Lower leg skin (tissue), 4 donors: ENCODE measurements at regions not wholly inside any gene's neighbourhood (a gene's known extent, or its start where the extent isn't known, plus 50 kb on each side); places are given as distances from the start of the nearest gene placed in this dataset.

Experiments used
- DNase-seq, 2 donors: peaks; one replicate each; pipeline ENCODE4 v3.0.0-alpha.2; 2019; ENCODE audit warnings: low spot score in 2 of 2
- H3K4me3 ChIP-seq: fragments of 200-600 bp; sonication (generic); 2 replicates; pipeline ENCODE4 v1.5.1; 2017; ENCODE audit warnings: mild to moderate bottlenecking, low read depth; ENCODE audit not compliant: poor library complexity, severe bottlenecking
- POLR2A ChIP-seq, 2 donors: fragments of 450-650 bp; IDR thresholded peaks; one replicate each; pipeline ENCODE4 v1.6.1; 2016 to 2017; ENCODE audit warnings: antibody characterized with exemption in 2 of 2, mild to moderate bottlenecking in 1 of 2, moderate library complexity in 1 of 2
- WGBS, 2 donors: methylation state at CpG; one replicate each; pipeline ENCODE4 v1.1.5; 2018; 5-methylcytosine and 5-hydroxymethylcytosine counted together
- intact Hi-C: fragments of 100-400 bp; cut with DNase I; formaldehyde crosslinking; loops from one replicate; pipeline ENCODE4 v1.15.0; 2023; ENCODE audit warnings: low total_unique reads
- TF ChIP-seq, protein P1 (sequence below), 3 donors: fragments of 450-650 bp; IDR thresholded peaks; one replicate each; pipeline ENCODE4 v1.5.1; 2016; ENCODE audit warnings: antibody characterized with exemption in 3 of 3, mild to moderate bottlenecking in 3 of 3, moderate library complexity in 2 of 3

- no peak for DNase-seq
- H3K4me3 ChIP-seq, result no peak overlapping the region
- WGBS, 2 donors, result 84 to 85% methylated on average over 9 of the region's 9 CpGs
- intact Hi-C loops, result no loop called here
- no peak for TF ChIP-seq POLR2A (IDR thresholded peaks at IDR 0.05)
- TF ChIP-seq, protein P1, sequence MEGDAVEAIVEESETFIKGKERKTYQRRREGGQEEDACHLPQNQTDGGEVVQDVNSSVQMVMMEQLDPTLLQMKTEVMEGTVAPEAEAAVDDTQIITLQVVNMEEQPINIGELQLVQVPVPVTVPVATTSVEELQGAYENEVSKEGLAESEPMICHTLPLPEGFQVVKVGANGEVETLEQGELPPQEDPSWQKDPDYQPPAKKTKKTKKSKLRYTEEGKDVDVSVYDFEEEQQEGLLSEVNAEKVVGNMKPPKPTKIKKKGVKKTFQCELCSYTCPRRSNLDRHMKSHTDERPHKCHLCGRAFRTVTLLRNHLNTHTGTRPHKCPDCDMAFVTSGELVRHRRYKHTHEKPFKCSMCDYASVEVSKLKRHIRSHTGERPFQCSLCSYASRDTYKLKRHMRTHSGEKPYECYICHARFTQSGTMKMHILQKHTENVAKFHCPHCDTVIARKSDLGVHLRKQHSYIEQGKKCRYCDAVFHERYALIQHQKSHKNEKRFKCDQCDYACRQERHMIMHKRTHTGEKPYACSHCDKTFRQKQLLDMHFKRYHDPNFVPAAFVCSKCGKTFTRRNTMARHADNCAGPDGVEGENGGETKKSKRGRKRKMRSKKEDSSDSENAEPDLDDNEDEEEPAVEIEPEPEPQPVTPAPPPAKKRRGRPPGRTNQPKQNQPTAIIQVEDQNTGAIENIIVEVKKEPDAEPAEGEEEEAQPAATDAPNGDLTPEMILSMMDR (IDR thresholded peaks at IDR 0.05), result no peak
These were observed 126.7 kb downstream of the GADD45G start for GRCh38 chr9:89731262-89732182.

- WGBS, 2 donors, result 57 to 63% methylated on average over 5 of the region's 5 CpGs
- intact Hi-C loops, result no loop called here
- H3K4me3 ChIP-seq, result no peak overlapping the region
- DNase-seq, result no peak
- TF ChIP-seq POLR2A (IDR thresholded peaks at IDR 0.05), result no peak
- TF ChIP-seq, protein P1 (IDR thresholded peaks at IDR 0.05), result no peak
These were observed 127.6 kb downstream of the GADD45G start for GRCh38 chr9:89732295-89732938.

DNA sequence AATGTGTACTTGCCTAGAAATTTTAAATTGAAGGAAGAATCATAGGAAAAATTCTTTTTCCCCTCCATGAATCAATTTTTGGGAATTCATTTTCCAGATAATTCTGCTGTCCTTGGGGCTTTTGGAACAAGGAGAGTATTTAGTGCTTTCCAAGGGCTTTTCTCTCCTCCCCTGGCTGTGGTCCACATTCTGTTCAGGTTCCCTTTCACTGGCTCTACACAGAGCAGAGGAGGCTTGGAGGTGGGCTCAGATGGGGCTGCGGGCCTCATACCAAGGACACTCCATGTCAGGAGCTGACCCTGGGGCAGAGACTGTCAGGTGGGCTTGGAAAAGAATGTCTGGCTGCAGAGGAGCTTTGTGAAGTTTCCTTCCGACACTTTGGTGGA, 128.1 kb downstream of the GADD45G start:
- H3K4me3 ChIP-seq, result no peak overlapping the region
- TF ChIP-seq POLR2A (IDR thresholded peaks at IDR 0.05), result no peak
- TF ChIP-seq, protein P1 (IDR thresholded peaks at IDR 0.05), result no peak
- intact Hi-C loops, result no loop called here
- 71 to 93% methylated on average over 2 of the region's 2 CpGs for WGBS, 2 donors
- DNase-seq, result no peak

- intact Hi-C loops, result no loop called here
- no peak for DNase-seq
- 79 to 82% methylated on average over 10 of the region's 10 CpGs for WGBS, 2 donors
- TF ChIP-seq, protein P1 (IDR thresholded peaks at IDR 0.05), result no peak
- no peak for TF ChIP-seq POLR2A (IDR thresholded peaks at IDR 0.05)
- no peak overlapping the region for H3K4me3 ChIP-seq
These were observed 129.8 kb downstream of the GADD45G start for GRCh38 chr9:89734600-89735041.

- no peak overlapping the region for H3K4me3 ChIP-seq
- WGBS, 2 donors, result 90 to 95% methylated on average over 11 of the region's 11 CpGs
- TF ChIP-seq, protein P1 (IDR thresholded peaks at IDR 0.05), result no peak
- no peak for TF ChIP-seq POLR2A (IDR thresholded peaks at IDR 0.05)
- intact Hi-C loops, result no loop called here
- no peak for DNase-seq
These were observed 133.5 kb downstream of the GADD45G start for GRCh38 chr9:89738137-89738932.
